ENCODE measurements at regions not wholly inside any gene's neighbourhood (a gene's known extent, or its start where the extent isn't known, plus 50 kb on each side); places are given as distances from the start of the nearest gene placed in this dataset.

DNA sequence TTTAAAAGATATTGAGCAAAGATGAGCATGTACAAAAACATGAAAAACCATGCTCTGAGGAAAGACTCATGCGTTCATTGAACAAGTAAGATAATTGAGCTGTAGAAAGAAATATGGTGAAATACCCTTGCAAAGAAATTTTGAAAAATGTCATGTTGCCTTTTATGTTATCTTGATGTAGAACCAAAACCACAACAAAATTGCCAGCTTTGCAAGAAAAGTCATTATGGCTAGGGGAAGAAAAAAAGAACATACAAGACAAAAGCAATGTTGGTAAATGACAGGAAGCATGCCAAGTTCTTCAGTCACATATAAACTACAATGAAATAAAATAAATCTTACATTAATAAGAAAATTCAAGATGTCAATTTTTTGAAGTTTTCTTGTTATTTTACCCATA, 368.0 kb downstream of the IRX1 start:
- FAIRE-seq, result no peak

DNA sequence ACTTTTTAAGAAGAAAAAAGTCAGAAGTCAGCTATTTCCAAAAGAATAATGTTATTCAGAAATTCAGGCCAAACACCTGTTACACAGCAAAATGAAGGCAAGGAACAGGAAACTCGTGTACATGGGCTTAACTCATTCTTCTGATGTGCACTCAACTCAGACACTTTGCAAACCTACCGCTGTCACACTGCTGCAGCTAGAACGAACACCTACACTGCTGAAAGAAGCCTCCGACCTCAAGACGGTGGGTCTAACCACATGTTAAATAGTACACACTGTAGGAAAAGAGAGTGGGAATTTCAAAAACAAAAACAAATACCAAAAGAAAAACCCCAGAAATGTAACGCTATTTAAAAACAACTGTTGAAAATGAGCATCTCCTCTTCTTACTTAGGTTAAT, 384.5 kb downstream of the IRX1 start:
- no peak for FAIRE-seq

DNA sequence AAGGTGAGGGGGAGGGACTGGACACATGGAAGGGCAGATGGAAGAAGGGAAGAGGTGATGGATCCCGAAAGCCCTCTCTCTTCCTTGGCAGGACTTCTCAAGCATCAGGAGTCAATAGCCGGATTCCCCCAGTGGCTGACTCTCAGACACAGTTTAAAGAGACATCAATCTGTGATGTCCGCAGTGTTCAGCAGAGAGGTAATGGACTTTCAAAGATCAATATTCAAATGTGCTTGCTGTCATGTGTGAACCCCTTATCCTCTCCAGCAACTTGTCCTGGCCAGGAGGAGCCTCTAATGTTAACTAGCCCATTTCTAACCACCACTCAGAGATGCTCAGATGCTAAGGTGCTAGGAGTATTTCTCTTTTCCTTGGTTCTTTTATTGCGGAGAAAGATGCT, 392.2 kb downstream of the IRX1 start:
- no peak for FAIRE-seq

DNA sequence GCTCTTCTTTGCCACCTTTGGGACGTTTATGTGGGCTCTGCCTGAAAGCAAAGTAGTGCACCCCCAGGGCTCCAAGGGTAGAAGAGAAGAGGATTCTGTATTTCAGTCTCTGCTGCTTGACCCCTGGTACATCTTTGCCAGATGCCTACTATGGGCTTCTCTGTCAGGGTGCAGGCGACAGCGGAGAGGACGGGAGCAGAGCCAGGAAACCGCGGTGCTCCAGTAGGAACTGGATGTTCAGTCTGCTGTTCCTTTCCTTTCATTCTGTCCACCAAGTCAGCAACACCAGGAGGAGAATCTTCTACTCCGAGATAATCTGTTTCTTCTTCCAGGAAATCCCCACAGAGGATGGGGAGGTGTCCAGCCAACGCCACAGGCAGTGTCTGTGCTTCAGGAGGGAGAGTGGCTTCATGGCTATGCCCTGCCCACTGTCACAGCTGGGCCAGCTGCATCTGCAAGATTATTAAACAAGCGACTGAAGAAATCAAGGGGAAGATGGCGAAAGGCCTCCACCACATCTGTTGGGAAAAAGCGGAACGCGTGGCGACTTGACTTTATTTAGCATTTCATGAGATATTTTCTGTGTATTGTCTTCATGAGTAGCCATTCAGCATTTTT, 398.3 kb downstream of the IRX1 start:
- FAIRE-seq, result no peak

DNA sequence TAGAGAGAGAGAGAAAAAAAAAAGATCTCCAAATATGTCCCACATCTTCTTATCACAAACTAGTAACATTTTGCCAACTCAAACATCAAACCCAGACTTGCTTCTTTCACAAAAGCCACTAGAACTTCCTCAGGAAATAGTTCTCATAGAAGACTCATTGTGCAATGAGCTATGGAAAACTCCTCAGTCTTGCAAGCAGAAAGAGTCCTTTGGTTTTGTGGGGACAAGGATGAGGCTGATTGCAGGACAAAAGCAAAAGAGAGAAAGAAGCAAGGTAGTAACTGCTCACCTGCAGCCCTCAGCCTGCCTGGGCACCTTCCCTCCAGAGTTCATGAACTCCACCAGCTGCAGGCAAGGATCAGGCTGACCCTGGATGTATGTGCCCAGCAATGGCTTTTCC, 399.0 kb downstream of the IRX1 start:
- FAIRE-seq, result no peak

DNA sequence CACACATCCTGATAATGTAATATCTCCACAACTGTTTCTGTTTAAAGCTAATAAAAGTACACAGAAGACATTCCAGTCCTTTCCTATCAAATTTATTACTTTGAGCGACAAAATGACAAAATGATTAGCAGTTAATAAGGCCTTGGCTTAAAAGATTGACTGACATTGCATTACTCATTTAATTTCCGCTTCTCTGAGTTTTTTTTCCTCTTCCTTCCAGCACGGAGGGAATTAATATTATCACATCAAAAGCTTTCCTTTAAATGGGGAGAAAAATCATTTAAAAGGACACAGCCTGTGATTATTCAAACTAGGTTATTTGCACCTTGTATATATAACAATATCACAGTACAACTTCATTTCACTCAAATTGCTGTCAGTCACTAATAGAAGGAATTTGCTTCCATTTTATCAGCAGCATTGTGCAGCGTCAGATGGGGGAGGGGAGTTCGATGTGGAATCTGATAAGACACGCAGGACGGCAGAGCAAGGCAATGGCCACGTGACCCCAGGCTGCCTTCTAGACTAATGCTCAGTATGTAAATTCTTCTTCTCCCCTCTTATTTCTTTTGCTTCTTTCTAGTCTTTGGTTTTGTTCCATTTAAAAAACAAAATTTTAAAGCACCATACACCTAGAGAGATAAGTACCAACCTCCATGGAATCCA, 400.5 kb downstream of the IRX1 start:
- no peak for FAIRE-seq

DNA sequence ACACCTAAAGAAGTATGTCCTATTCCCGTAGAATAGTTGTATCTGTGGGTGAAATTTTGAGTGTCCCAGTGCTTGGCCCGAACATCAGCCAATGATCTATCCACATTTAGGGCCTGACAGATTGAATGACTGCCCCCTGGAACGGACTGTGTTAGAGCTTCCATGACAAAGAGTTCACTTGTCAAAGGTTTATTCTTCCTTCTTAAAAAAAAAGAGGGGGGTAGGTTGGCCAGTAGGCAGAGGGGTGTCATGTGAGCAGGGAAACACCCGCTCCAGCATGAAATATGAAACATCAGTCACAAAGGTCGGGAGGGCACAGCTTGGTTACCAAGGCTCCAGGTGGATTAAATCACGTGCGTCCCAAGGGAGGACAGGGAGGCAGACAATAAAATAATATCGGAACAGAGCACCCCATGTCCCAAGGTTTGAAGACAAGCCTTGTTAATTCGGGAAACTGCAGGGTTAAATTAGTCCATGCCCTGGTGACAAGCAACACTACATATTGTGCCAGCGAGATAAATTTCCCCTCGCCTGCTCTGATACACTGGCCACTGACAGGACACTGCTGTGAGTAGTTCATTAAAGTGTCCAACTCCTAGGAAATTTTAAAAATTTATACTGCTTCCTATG, 401.2 kb downstream of the IRX1 start:
- FAIRE-seq, result no peak

DNA sequence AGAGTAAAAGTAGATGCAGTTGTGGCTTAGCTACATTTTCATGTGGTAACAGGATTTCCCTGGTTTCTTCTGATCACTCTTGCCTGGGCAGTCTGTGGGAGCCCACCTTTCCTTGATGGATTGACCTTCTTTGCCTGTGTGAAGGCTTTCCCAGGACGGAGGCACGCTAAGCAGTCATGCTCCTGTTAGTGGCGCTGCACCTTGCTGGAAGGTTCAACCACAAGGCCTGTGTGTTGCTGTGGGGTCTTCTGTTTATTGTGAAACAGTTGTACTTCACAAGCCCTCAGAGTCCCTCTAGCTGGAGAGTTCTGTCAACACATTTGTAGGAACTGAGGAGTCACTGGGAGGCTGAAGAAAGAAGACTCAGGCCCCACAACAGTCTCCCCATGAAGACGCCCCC, 402.0 kb downstream of the IRX1 start:
- FAIRE-seq, result no peak

DNA sequence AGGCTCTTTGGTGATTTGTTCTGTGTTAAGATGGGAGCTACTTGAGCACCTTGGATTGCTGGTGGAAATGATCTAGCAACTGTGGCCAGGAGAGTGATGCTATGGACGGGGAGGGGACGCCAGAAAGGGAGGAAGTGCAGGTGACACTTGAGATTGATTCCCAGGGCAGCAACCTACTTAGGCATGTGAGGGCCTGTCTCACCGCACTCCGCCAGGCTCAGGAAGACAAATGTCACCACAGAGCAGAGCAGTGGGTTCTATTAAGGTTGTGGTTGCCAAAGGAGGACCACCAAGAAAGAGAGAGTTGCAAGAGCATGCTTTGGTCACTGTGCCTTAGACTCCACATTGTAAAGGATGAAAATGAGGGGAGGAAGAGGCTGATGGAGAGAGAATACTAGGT, 404.3 kb downstream of the IRX1 start:
- FAIRE-seq, result no peak

DNA sequence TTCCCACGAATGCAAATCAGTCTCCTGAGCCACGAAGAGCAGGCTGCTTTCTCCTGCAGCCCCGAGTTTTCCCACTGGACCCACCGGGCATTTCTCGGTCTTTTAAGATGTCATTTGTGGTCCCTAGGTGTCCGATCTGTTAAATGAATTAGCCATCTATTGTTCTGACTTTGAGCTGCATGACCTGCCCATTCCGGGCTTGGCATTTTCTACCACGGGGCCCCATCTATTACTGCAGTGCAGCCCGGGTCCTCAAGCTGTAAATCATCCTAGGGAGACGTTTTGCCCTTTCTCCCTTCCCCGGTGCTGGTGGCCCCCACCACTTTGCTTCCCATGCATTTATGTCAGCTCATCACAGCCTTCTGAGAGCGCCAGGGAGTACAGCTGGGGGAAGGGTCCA, 405.4 kb downstream of the IRX1 start:
- no peak for FAIRE-seq

DNA sequence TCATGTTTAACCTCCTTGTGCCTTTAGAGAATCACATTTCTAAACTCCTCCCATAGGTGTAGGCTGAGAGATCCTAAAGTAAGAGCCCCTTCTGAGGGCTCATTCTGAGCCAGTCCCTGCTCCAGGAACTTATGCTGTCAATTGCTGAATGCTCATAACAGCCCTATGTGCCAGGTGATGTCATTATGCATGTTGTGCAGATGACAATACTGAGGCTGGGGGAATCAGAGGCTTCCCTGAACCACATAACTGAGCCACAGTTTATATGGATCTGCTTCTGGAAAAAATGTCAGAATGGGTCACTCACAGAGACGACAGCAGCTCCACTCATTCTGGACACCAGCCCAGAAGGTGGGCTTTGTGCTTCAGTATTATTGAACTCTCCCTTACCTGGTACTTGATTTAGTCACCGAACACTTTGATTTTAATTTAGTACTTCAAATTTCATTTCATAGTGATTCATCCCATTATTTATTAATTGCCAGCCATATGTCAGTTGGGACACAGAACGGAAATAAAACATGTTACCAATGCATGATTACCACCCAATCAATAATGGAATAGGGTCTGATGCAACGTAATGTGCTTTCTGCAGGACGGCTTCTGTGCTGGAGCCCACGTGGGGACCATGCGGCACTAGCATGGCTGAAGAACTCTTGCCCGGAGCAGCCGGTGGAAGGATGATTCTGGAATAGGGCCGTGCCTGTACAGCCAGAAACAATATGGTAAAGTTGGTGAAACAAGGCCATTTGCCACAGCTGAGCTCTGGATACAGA, 406.3 kb downstream of the IRX1 start:
- no peak for FAIRE-seq

DNA sequence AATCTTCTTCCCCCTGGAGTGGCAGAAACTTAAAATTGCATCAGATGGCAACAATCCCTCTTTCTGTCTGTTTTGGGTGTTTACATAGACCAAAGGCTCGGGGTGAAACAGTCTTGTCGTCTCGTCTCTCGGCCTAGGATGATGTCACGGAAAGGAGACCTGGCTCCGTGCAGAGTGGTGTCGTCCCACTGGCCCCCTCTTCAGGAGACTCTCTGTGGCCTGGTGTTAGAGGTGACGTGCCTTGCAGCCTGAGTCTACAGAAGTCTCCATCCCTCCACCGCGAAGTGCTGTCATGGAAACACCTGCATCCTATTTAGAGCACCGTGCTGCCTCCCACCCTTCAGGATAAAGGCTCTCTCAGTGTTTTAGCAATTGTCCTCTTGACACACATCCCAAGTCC, 409.7 kb downstream of the IRX1 start:
- no peak for FAIRE-seq

DNA sequence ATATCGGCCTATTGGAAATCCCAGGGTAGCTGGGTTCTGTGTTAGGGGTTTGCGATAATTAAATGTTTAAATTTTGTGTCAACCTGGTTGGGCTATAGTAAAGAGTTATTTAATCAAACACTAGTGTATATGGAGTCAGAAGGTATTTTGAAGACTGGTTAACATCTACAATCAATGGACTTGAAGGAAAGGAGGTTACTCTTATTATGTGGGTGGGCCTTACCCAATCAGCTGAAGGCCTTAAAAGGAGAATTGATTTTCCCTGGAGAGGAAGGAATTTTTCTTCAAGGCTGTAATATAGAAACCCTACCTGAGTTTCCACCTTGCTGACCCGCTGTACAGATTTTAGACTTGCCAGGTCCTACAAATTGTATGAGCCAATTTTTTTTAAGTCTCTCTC, 411.4 kb downstream of the IRX1 start:
- no peak for FAIRE-seq

DNA sequence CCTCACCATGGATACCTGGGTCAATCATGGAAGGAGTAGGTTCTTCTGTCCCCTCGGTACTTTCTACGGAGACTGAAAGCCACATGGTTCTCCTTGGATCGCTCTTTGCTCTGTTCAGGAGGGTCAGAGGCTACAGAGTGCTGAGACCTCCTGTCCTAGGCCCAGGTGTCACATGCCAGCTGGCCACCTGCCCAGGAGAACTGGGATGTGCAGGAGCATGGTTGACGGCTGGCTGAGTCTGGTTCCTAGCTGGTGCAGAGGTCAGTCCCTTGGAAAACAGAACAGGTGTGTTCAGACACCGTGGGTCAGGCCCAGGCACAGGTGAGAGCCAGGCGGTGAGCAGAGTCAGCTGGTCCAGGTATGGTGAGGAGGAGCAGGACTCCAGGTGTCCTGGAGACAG, 416.3 kb downstream of the IRX1 start:
- no peak for FAIRE-seq

DNA sequence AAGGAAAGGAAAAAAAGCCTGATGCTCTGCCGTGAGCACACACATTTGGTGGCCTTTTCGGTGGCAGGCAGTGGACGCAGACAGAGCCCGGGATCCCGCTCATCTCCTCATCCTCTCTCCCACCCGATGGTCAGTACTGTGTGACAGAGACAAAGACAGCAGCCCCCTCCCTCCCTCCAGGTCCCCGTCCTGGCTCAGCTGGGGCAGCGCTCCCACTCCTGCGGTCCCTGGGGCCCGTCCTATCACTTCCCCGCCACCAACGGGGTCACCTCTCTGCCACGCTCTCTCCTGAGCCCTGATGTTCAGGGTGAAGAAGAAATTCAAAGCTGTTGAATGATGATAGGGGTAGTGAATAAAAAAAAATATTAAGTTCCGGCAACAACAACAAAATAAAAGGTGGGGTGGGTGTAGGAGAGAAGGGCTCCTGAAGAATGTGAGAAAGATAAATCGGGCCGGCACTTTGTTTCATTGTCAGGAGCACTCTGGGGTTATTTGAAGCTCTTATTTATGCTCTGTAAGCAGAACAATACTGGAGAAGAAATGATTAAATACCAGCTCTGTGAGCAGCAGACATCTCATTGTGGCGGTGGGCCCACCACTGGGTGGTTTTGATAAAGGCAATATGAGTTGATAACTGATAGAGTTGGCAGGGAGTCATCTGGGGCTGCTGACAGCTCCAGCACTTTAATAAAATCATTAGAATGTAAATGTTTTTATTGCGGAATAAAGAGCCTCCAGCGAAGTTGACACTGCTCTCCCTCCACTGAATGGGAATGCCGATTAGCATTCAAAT, 417.7 kb downstream of the IRX1 start:
- no peak for FAIRE-seq

DNA sequence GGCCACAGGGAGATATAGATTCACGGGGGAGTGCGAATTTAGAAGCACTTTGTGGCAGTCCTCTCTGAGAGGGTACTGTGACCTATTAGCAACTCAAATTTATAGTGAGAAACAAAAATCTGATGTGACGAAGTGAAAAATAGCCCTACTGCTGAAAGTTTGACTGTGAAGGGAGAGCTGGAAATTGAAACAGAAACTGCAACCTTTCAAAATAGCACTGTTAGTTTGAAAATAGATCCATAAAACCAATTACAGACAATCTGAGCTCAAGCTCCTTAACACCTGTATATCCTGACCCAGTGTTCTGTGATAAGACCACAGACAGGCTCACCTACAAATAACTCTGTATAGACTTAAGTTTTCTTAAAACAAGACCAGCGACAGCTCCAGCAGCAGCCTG, 420.1 kb downstream of the IRX1 start:
- FAIRE-seq, result no peak

DNA sequence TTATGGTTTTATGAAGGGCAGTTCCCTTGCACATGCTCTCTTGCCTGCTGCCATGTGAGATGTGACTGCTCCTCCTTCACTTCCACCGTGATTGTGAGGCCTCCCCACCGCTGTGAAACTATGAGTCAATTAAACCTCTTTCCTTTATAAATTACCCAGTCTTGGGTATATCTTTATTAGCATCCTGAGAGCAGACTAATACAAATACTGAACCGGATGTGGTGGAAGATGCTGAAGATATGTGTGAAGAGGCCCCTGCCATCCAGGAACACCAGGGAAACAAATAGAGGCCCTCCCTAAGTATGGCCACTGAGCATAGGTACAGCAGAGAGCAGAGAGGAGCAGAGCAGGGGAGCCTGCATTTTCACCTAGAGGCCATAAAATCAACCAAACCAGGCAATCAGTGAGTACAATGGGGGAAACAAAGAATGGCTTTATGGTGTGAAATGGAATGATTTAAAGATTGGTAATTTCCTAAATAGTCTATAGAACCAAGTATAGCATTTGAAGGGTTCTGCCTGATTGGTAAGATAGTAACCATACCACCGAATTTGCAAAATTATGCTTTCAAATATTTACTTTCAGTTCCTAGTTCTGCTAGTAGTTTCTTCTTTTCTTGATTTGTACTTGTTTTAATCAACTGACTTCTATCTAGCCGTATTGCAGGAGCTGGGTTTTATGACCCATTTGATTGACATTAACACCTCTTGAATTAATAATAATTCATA, 421.6 kb downstream of the IRX1 start:
- no peak for FAIRE-seq

DNA sequence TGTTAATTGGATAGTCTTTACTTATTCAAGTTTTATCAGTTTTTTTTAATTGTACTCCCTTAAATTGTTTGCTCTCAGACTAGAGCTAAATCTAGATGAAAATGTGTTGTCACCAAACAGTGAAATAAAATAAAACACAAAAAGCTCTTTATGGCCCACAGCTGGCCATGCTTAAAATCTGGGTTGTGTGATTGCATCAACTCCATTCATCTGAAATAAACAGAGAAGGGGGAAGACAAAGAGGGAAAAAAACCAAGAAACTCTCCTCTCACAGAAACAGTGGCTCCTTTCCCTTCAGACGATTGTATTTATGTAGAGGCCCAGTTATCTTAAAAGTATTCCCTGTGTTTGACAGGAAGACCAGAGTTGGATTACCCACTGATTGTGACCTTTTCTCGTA, 422.4 kb downstream of the IRX1 start:
- no peak for FAIRE-seq

DNA sequence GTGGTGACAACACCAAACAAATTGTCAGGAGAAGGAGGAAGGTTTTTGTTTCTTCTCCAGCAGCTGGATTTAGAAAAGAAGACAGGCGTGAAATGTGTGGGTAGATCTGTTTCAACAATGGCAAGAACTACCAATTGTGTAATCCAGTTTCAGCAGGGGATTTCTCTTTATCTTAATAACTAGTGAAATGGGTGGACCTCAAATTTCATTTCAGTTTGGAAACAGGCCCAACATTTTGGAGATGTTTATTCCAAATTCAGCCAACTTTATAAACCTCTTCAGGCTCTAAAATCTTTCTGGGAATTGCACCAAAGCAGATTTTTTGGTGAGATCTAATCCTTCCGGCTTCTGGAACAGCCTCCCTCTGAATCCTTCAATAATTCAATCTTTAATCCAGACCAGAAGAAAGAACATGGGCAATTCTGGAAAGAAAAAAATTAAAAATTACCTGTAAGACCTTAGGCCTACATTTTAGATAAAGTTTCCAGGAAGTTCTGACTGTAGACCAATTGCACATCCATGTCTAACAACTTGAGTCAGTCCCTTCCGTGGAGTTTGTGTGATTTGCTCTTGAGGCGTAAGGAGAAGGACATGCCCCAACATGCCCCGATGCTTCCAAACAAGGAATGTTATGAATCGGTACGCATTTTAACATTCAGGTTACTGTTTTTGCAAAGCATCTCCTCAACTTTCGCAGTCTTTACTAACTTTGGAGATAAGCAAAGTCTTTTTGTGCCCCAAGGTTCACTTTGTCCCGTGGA, 423.6 kb downstream of the IRX1 start:
- no peak for FAIRE-seq

DNA sequence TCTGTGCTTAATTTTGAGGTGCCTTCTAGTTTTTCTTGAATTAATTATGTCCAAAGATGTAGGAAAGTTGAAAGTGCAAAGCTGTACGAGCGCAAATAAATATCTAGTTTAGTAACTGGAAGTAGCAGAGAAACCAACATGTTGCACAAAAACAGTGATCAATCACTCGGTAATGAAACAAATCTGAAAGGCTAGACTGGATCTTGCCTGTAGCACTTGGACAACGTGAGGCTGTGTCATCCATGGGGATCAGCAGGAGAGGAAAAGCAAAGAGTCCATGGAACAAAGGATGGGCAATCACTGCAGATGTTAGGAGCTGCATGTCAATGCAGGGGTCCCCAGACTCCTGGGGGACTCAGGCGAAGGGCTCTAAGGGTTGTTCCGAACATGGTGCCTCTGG, 424.2 kb downstream of the IRX1 start:
- no peak for FAIRE-seq

DNA sequence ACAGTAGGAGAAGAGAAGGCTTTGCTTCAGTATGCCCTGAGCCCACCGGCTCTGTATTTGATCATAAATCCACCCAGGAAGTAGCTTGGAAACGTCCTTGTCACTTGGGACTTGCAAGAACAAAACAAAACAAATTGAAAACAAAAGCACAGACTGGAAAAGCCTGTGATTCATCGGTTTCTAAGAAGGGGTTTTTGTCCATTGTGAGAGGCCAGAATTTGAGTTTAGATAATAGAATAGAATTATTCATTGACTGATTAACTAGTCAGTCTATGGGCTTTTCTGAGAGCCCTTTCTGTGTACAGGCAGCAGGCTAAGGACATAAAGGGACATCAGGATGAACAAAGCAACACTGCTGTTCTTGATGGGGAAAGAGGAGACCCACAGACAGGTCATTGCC, 424.8 kb downstream of the IRX1 start:
- no peak for FAIRE-seq

Data from islet of Langerhans (tissue), 1 donor.